ENCODE measurements at regions not wholly inside any gene's neighbourhood (a gene's known extent, or its start where the extent isn't known, plus 50 kb on each side); places are given as distances from the start of the nearest gene placed in this dataset.

DNA sequence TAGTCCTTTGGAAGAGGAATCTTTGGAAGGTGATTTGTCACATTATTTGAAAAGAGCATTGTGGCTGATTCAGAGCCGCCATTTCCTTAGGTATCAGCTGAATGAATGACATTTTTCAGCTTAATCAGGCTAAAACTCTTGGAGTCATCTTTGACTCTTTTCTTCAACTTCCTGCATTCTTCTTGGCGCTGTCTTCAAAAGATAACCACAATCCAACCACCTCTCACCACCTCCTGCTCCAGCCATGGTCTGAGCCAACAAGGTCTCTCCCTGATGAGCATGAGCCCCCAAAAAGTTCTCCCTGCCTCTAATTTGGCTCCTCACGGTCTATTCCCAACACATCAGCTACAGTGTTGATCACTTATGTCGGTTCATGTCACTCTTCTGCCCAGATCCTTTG, 297.6 kb upstream of the RUNX1 start:
- TF ChIP-seq EZH2phosphoT487 (IDR thresholded peaks at IDR 0.05; ENCODE audit: borderline replicate concordance) = no peak
- TF ChIP-seq, protein P1, sequence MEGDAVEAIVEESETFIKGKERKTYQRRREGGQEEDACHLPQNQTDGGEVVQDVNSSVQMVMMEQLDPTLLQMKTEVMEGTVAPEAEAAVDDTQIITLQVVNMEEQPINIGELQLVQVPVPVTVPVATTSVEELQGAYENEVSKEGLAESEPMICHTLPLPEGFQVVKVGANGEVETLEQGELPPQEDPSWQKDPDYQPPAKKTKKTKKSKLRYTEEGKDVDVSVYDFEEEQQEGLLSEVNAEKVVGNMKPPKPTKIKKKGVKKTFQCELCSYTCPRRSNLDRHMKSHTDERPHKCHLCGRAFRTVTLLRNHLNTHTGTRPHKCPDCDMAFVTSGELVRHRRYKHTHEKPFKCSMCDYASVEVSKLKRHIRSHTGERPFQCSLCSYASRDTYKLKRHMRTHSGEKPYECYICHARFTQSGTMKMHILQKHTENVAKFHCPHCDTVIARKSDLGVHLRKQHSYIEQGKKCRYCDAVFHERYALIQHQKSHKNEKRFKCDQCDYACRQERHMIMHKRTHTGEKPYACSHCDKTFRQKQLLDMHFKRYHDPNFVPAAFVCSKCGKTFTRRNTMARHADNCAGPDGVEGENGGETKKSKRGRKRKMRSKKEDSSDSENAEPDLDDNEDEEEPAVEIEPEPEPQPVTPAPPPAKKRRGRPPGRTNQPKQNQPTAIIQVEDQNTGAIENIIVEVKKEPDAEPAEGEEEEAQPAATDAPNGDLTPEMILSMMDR (conservative IDR thresholded peaks at IDR 0.05; ENCODE audit: low read length) = no peak
